ENCODE measurements at regions not wholly inside any gene's neighbourhood (a gene's known extent, or its start where the extent isn't known, plus 50 kb on each side); places are given as distances from the start of the nearest gene placed in this dataset.

DNA sequence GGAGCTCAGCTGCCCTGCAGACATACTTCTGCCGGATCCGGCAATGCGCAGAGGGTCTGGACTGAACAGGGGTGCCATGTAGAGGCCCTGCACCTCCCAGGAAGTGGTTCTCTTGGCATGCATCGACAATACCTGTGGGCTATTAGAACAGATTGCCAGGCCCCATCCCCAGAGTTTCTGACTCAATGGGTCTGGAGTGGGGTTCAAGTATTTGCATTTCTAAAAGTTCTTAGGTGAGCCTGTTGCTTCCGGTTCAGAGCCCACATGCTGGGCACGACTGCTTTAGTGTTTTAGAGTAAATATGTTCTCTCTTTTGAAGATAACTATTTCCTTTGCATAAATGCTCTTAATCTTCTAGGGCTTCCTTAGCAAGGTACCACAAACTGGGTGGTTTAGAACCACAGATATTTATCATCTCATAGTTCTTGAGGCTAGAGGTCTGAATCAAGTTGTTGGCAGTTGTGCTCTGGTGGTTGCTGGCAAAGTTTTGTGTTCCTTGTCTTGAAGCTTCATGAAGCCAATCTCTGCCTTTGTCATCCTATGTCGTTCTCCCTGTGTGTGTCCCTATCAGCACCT lies 435.5 kb downstream of the TCERG1L start:
- no peak overlapping the region for H3K4me3 ChIP-seq (ENCODE audit: low read length)
- H2BK15ac ChIP-seq (replicated peaks; ENCODE audit: low read depth), result no peak overlapping the region
- no peak overlapping the region for H3K4ac ChIP-seq (ENCODE audit: low read depth, low read length)
- no CpG with 5 or more reads among the region's 7 CpGs for WGBS (ENCODE audit: extremely low coverage, insufficient coverage, low lambda C conversion rate)
- no peak overlapping the region for H4K5ac ChIP-seq (ENCODE audit: low read length)
- no peak overlapping the region for H4K8ac ChIP-seq (ENCODE audit: low read depth, low read length)
- DNase-seq, result no peak
- H3K18ac ChIP-seq (ENCODE audit: low read length), result no peak overlapping the region
- no peak overlapping the region for H2BK120ac ChIP-seq (ENCODE audit: low read depth, low read length)
- H3K27ac ChIP-seq (ENCODE audit: low read depth, low read length), result no peak overlapping the region
- H2BK5ac ChIP-seq (ENCODE audit: low read length), result no peak overlapping the region
- H3K56ac ChIP-seq (ENCODE audit: low read length), result no peak overlapping the region
- H3K79me1 ChIP-seq (ENCODE audit: low read length), result no peaks in the 10 kb centered on the region
- no peak overlapping the region for H3K9ac ChIP-seq (ENCODE audit: low read length)
- H3K23ac ChIP-seq (ENCODE audit: low read length), result no peak overlapping the region
- H2AK5ac ChIP-seq (ENCODE audit: low read length), result no peak overlapping the region
- H3K79me2 ChIP-seq (ENCODE audit: control insufficient read depth, insufficient read depth, low read length), result no peaks in the 10 kb centered on the region
- no peaks in the 10 kb centered on the region for H3K4me1 ChIP-seq (ENCODE audit: control insufficient read depth, low read depth, low read length)
- no peaks in the 10 kb centered on the region for H3K36me3 ChIP-seq (ENCODE audit: control insufficient read depth, insufficient read depth, low read length)
- H3K27me3 ChIP-seq (ENCODE audit: insufficient read depth, low read length, poor library complexity), result no peaks in the 10 kb centered on the region
- H3K4me2 ChIP-seq (ENCODE audit: low read length), result no peak overlapping the region

GRCh38 chr10:130877126-130877525 lies 434.4 kb downstream of the TCERG1L start:
- no peaks in the 10 kb centered on the region for H3K79me2 ChIP-seq (ENCODE audit: control insufficient read depth, insufficient read depth, low read length)
- no peak overlapping the region for H2BK15ac ChIP-seq (replicated peaks; ENCODE audit: low read depth)
- H4K8ac ChIP-seq (ENCODE audit: low read depth, low read length), result no peak overlapping the region
- no peak overlapping the region for H3K23ac ChIP-seq (ENCODE audit: low read length)
- no peak overlapping the region for H3K4me2 ChIP-seq (ENCODE audit: low read length)
- H3K36me3 ChIP-seq (ENCODE audit: control insufficient read depth, insufficient read depth, low read length), result no peaks in the 10 kb centered on the region
- no peak overlapping the region for H3K18ac ChIP-seq (ENCODE audit: low read length)
- H3K4ac ChIP-seq (ENCODE audit: low read depth, low read length), result no peak overlapping the region
- H3K4me3 ChIP-seq (ENCODE audit: low read length), result no peak overlapping the region
- no peaks in the 10 kb centered on the region for H3K27me3 ChIP-seq (ENCODE audit: insufficient read depth, low read length, poor library complexity)
- WGBS (ENCODE audit: extremely low coverage, insufficient coverage, low lambda C conversion rate), result no CpG with 5 or more reads among the region's 3 CpGs
- H3K79me1 ChIP-seq (ENCODE audit: low read length), result no peaks in the 10 kb centered on the region
- no peak overlapping the region for H2BK120ac ChIP-seq (ENCODE audit: low read depth, low read length)
- H3K27ac ChIP-seq (ENCODE audit: low read depth, low read length), result no peak overlapping the region
- no peaks in the 10 kb centered on the region for H3K4me1 ChIP-seq (ENCODE audit: control insufficient read depth, low read depth, low read length)
- no peak overlapping the region for H3K9ac ChIP-seq (ENCODE audit: low read length)
- H2AK5ac ChIP-seq (ENCODE audit: low read length), result no peak overlapping the region
- no peak overlapping the region for H3K56ac ChIP-seq (ENCODE audit: low read length)
- H4K5ac ChIP-seq (ENCODE audit: low read length), result no peak overlapping the region
- no peak overlapping the region for H2BK5ac ChIP-seq (ENCODE audit: low read length)
- DNase-seq, result no peak

GRCh38 chr10:130878131-130878530 lies 433.4 kb downstream of the TCERG1L start:
- no peaks in the 10 kb centered on the region for H3K79me1 ChIP-seq (ENCODE audit: low read length)
- no peak overlapping the region for H3K4me2 ChIP-seq (ENCODE audit: low read length)
- H2BK5ac ChIP-seq (ENCODE audit: low read length), result no peak overlapping the region
- WGBS (ENCODE audit: extremely low coverage, insufficient coverage, low lambda C conversion rate), result no CpG with 5 or more reads among the region's 1 CpG
- H4K8ac ChIP-seq (ENCODE audit: low read depth, low read length), result no peak overlapping the region
- no peaks in the 10 kb centered on the region for H3K27me3 ChIP-seq (ENCODE audit: insufficient read depth, low read length, poor library complexity)
- H3K4me1 ChIP-seq (ENCODE audit: control insufficient read depth, low read depth, low read length), result no peaks in the 10 kb centered on the region
- H3K27ac ChIP-seq (ENCODE audit: low read depth, low read length), result no peak overlapping the region
- no peak overlapping the region for H3K4me3 ChIP-seq (ENCODE audit: low read length)
- H2AK5ac ChIP-seq (ENCODE audit: low read length), result no peak overlapping the region
- H3K36me3 ChIP-seq (ENCODE audit: control insufficient read depth, insufficient read depth, low read length), result no peaks in the 10 kb centered on the region
- no peak overlapping the region for H3K56ac ChIP-seq (ENCODE audit: low read length)
- no peak overlapping the region for H2BK120ac ChIP-seq (ENCODE audit: low read depth, low read length)
- no peaks in the 10 kb centered on the region for H3K79me2 ChIP-seq (ENCODE audit: control insufficient read depth, insufficient read depth, low read length)
- no peak overlapping the region for H4K5ac ChIP-seq (ENCODE audit: low read length)
- no peak for DNase-seq
- H3K23ac ChIP-seq (ENCODE audit: low read length), result no peak overlapping the region
- H2BK15ac ChIP-seq (replicated peaks; ENCODE audit: low read depth), result no peak overlapping the region
- no peak overlapping the region for H3K4ac ChIP-seq (ENCODE audit: low read depth, low read length)
- no peak overlapping the region for H3K9ac ChIP-seq (ENCODE audit: low read length)
- H3K18ac ChIP-seq (ENCODE audit: low read length), result no peak overlapping the region

- Histone ChIP-seq H2BK15ac (replicated peaks; ENCODE audit: low read depth) (no peak overlapping the region), H2BK120ac (ENCODE audit: low read depth, low read length) (no peak overlapping the region)
- WGBS (ENCODE audit: extremely low coverage, insufficient coverage, low lambda C conversion rate), result no CpG with 5 or more reads among the region's 3 CpGs
Observed at GRCh38 chr10:130882906-130883305, 428.6 kb downstream of the TCERG1L start.

GRCh38 chr10:130884456-130884855 lies 427.1 kb downstream of the TCERG1L start:
- Histone ChIP-seq H3K27ac (ENCODE audit: low read depth, low read length) (no peak overlapping the region), H4K5ac (ENCODE audit: low read length) (no peak overlapping the region), H3K56ac (ENCODE audit: low read length) (no peak overlapping the region), H3K4ac (ENCODE audit: low read depth, low read length) (no peak overlapping the region), H2BK5ac (ENCODE audit: low read length) (no peak overlapping the region), H3K18ac (ENCODE audit: low read length) (no peak overlapping the region), H2BK15ac (replicated peaks; ENCODE audit: low read depth) (no peak overlapping the region), H3K27me3 (ENCODE audit: insufficient read depth, low read length, poor library complexity) (no peaks in the 10 kb centered on the region), H3K4me2 (ENCODE audit: low read length) (no peak overlapping the region), H3K23ac (ENCODE audit: low read length) (no peak overlapping the region), H3K79me2 (ENCODE audit: control insufficient read depth, insufficient read depth, low read length) (no peaks in the 10 kb centered on the region), H4K8ac (ENCODE audit: low read depth, low read length) (no peak overlapping the region), H3K79me1 (ENCODE audit: low read length) (no peaks in the 10 kb centered on the region), H3K4me1 (ENCODE audit: control insufficient read depth, low read depth, low read length) (no peaks in the 10 kb centered on the region), H3K4me3 (ENCODE audit: low read length) (no peak overlapping the region), H3K36me3 (ENCODE audit: control insufficient read depth, insufficient read depth, low read length) (no peaks in the 10 kb centered on the region), H2AK5ac (ENCODE audit: low read length) (no peak overlapping the region), H2BK120ac (ENCODE audit: low read depth, low read length) (no peak overlapping the region), H3K9ac (ENCODE audit: low read length) (no peak overlapping the region)
- WGBS (ENCODE audit: extremely low coverage, insufficient coverage, low lambda C conversion rate), result no CpG with 5 or more reads among the region's 12 CpGs
- DNase-seq, result no peak

More at GRCh38 chr10:130882906-130883305, 428.6 kb downstream of the TCERG1L start:
- Histone ChIP-seq H3K27ac (ENCODE audit: low read depth, low read length) (no peak overlapping the region), H3K79me1 (ENCODE audit: low read length) (no peaks in the 10 kb centered on the region), H2AK5ac (ENCODE audit: low read length) (no peak overlapping the region), H3K27me3 (ENCODE audit: insufficient read depth, low read length, poor library complexity) (no peaks in the 10 kb centered on the region), H3K4ac (ENCODE audit: low read depth, low read length) (no peak overlapping the region), H3K23ac (ENCODE audit: low read length) (no peak overlapping the region), H3K4me3 (ENCODE audit: low read length) (no peak overlapping the region), H3K36me3 (ENCODE audit: control insufficient read depth, insufficient read depth, low read length) (no peaks in the 10 kb centered on the region), H3K4me2 (ENCODE audit: low read length) (no peak overlapping the region), H3K4me1 (ENCODE audit: control insufficient read depth, low read depth, low read length) (no peaks in the 10 kb centered on the region), H3K9ac (ENCODE audit: low read length) (no peak overlapping the region), H4K5ac (ENCODE audit: low read length) (no peak overlapping the region), H3K79me2 (ENCODE audit: control insufficient read depth, insufficient read depth, low read length) (no peaks in the 10 kb centered on the region), H3K56ac (ENCODE audit: low read length) (no peak overlapping the region), H2BK5ac (ENCODE audit: low read length) (no peak overlapping the region), H3K18ac (ENCODE audit: low read length) (no peak overlapping the region), H4K8ac (ENCODE audit: low read depth, low read length) (no peak overlapping the region)
- DNase-seq, result no peak

- no peak overlapping the region for H3K23ac ChIP-seq (ENCODE audit: low read length)
- WGBS (ENCODE audit: extremely low coverage, insufficient coverage, low lambda C conversion rate), result no CpG with 5 or more reads among the region's 22 CpGs
- no peak overlapping the region for H3K18ac ChIP-seq (ENCODE audit: low read length)
- no peak overlapping the region for H4K8ac ChIP-seq (ENCODE audit: low read depth, low read length)
- H2BK120ac ChIP-seq (ENCODE audit: low read depth, low read length), result no peak overlapping the region
- H3K27me3 ChIP-seq (ENCODE audit: insufficient read depth, low read length, poor library complexity), result no peaks in the 10 kb centered on the region
- H3K79me2 ChIP-seq (ENCODE audit: control insufficient read depth, insufficient read depth, low read length), result no peaks in the 10 kb centered on the region
- H4K5ac ChIP-seq (ENCODE audit: low read length), result no peak overlapping the region
- no peak overlapping the region for H3K4ac ChIP-seq (ENCODE audit: low read depth, low read length)
- H3K9ac ChIP-seq (ENCODE audit: low read length), result no peak overlapping the region
- no peaks in the 10 kb centered on the region for H3K79me1 ChIP-seq (ENCODE audit: low read length)
- H2BK15ac ChIP-seq (replicated peaks; ENCODE audit: low read depth), result no peak overlapping the region
- H3K4me3 ChIP-seq (ENCODE audit: low read length), result no peak overlapping the region
- no peak overlapping the region for H3K27ac ChIP-seq (ENCODE audit: low read depth, low read length)
- no peak overlapping the region for H3K4me2 ChIP-seq (ENCODE audit: low read length)
- no peak for DNase-seq
- no peaks in the 10 kb centered on the region for H3K36me3 ChIP-seq (ENCODE audit: control insufficient read depth, insufficient read depth, low read length)
- no peak overlapping the region for H3K56ac ChIP-seq (ENCODE audit: low read length)
- H2AK5ac ChIP-seq (ENCODE audit: low read length), result no peak overlapping the region
- H3K4me1 ChIP-seq (ENCODE audit: control insufficient read depth, low read depth, low read length), result no peaks in the 10 kb centered on the region
- no peak overlapping the region for H2BK5ac ChIP-seq (ENCODE audit: low read length)
Observed at GRCh38 chr10:130885021-130885655, 426.4 kb downstream of the TCERG1L start.

All from mesendoderm (in vitro differentiated cells).